IMR-90 (cell line): ENCODE measurements at regions not wholly inside any gene's neighbourhood (a gene's known extent, or its start where the extent isn't known, plus 50 kb on each side); places are given as distances from the start of the nearest gene placed in this dataset.

Experiments used
- ATAC-seq: fragments of 200-7000 bp; cut with Tn5 transposase; 2 replicates; pipeline ENCODE4 v1.9.1; 2020; ENCODE audit warnings: low read depth, mild to moderate bottlenecking, moderate library complexity
- BruUV-seq: library from RNA; stranded (reverse); fragments of 400-500 nt; replicated peaks from 2 replicates; lab custom pipeline; 2021; lab: Mats Ljungman, UMichigan
- CTCF ChIA-PET: fragments of 300-600 bp; formaldehyde crosslinking; extraction: SDS; loops from one replicate; lab custom pipeline; 2021; ENCODE audit warnings: antibody characterized with exemption; lab: Yijun Ruan, JAX
- POLR2A ChIA-PET: fragments of 300-600 bp; sonication (Branson Sonifier 250); formaldehyde crosslinking; loops from one replicate; lab custom pipeline; 2022; ENCODE audit warnings: antibody characterized with exemption; ENCODE audit not compliant: unreplicated experiment; lab: Charles Lee
- DNase-seq: peaks from one replicate; pipeline ENCODE4 v3.0.0; 2013
- H2AFZ ChIP-seq: replicated peaks from 2 replicates; pipeline ENCODE3; 2013; ENCODE audit warnings: low read length, mild to moderate bottlenecking; ENCODE audit not compliant: poor library complexity
- H2AK5ac ChIP-seq: 2 replicates; pipeline ENCODE4 v1.6.1; 2013; ENCODE audit warnings: low read depth, low read length, inconsistent platforms
- H2AK9ac ChIP-seq: replicated peaks from 2 replicates; pipeline ENCODE3; 2013; ENCODE audit warnings: mild to moderate bottlenecking, low read depth, low read length, moderate library complexity; ENCODE audit not compliant: poor library complexity
- H2BK120ac ChIP-seq: 2 replicates; pipeline ENCODE4 v1.6.1; 2013; ENCODE audit warnings: low read depth, low read length, inconsistent platforms
- H2BK15ac ChIP-seq: 3 replicates; pipeline ENCODE4 v1.6.1; 2013; ENCODE audit warnings: low read depth, low read length, inconsistent platforms
- H2BK20ac ChIP-seq: 2 replicates; pipeline ENCODE4 v1.6.1; 2013; ENCODE audit warnings: low read depth, mild to moderate bottlenecking, inconsistent platforms, low read length, moderate library complexity
- H2BK5ac ChIP-seq: 2 replicates; pipeline ENCODE4 v1.6.1; 2013; ENCODE audit warnings: mild to moderate bottlenecking, low read depth, low read length, inconsistent platforms; ENCODE audit not compliant: poor library complexity, severe bottlenecking
- H3K14ac ChIP-seq: replicated peaks from 2 replicates; pipeline ENCODE4 v1.6.1; 2013; ENCODE audit warnings: low read depth, low read length, inconsistent platforms
- H3K18ac ChIP-seq: 2 replicates; pipeline ENCODE4 v1.6.1; 2013; ENCODE audit warnings: low read depth, low read length, control low read depth
- H3K23ac ChIP-seq: 2 replicates; pipeline ENCODE4 v1.6.1; 2013; ENCODE audit warnings: low read depth, low read length, inconsistent platforms
- H3K27ac ChIP-seq: 2 replicates; pipeline ENCODE4 v1.5.1; 2013; ENCODE audit warnings: mild to moderate bottlenecking, control low read depth, low read length; ENCODE audit not compliant: insufficient read depth
- H3K27me3 ChIP-seq: 2 replicates; pipeline ENCODE4 v1.6.1; 2013; ENCODE audit warnings: low read length; ENCODE audit not compliant: control insufficient read depth, insufficient read depth
- H3K36me3 ChIP-seq: 2 replicates; pipeline ENCODE4 v1.6.1; 2013; ENCODE audit warnings: low read length, mixed read lengths; ENCODE audit not compliant: control insufficient read depth, insufficient read depth
- H3K4ac ChIP-seq: 2 replicates; pipeline ENCODE4 v1.6.1; 2013; ENCODE audit warnings: low read depth, low read length, inconsistent platforms
- H3K4me1 ChIP-seq: 2 replicates; pipeline ENCODE4 v1.6.1; 2013; ENCODE audit warnings: low read length, mixed read lengths; ENCODE audit not compliant: control insufficient read depth, insufficient read depth
- H3K4me2 ChIP-seq: 2 replicates; pipeline ENCODE4 v1.6.1; 2013; ENCODE audit warnings: low read depth, mild to moderate bottlenecking, control low read depth, low read length, moderate library complexity
- H3K4me3 ChIP-seq: 2 replicates; pipeline ENCODE4 v1.5.1; 2013; ENCODE audit warnings: low read depth, mild to moderate bottlenecking, control low read depth, low read length, moderate library complexity; ENCODE audit not compliant: insufficient read depth
- H3K56ac ChIP-seq: 2 replicates; pipeline ENCODE4 v1.6.1; 2013; ENCODE audit warnings: low read length, inconsistent platforms; ENCODE audit not compliant: insufficient read depth; ENCODE audit errors: extremely low read depth
- H3K79me1 ChIP-seq, 2 experiments: 2 replicates each; pipeline ENCODE4 v1.6.1; 2013; ENCODE audit warnings: low read length in 2 of 2, inconsistent platforms in 1 of 2, low read depth in 1 of 2
- H3K9ac ChIP-seq: 2 replicates; pipeline ENCODE4 v1.6.1; 2013; ENCODE audit warnings: low read depth, low read length, control low read depth
- H3K9me1 ChIP-seq: 2 replicates; pipeline ENCODE4 v1.6.1; 2013; ENCODE audit warnings: low read length, inconsistent platforms; ENCODE audit not compliant: insufficient read depth
- H3K9me3 ChIP-seq: 2 replicates; pipeline ENCODE4 v1.6.1; 2013; ENCODE audit warnings: low read length; ENCODE audit not compliant: control insufficient read depth, insufficient read depth
- H4K20me1 ChIP-seq: 2 replicates; pipeline ENCODE4 v1.6.1; 2013; ENCODE audit warnings: low read length, inconsistent platforms; ENCODE audit not compliant: insufficient read depth
- H4K5ac ChIP-seq: 2 replicates; pipeline ENCODE4 v1.6.1; 2013; ENCODE audit warnings: mild to moderate bottlenecking, low read depth, low read length, control low read depth
- H4K8ac ChIP-seq, 2 experiments: 2 replicates each; pipeline ENCODE4 v1.6.1; 2013; ENCODE audit warnings: low read depth in 2 of 2, low read length in 2 of 2, control low read depth in 1 of 2, inconsistent platforms in 1 of 2
- H4K91ac ChIP-seq: 2 replicates; pipeline ENCODE4 v1.6.1; 2013; ENCODE audit warnings: low read depth, low read length, inconsistent platforms; ENCODE audit not compliant: insufficient read depth
- BHLHE40 ChIP-seq: fragments of 150-350 bp; IDR thresholded peaks from 2 replicates; pipeline ENCODE4 v1.6.1; 2016; ENCODE audit warnings: mild to moderate bottlenecking, low read depth, low read length
- CEBPB ChIP-seq: IDR thresholded peaks from 2 replicates; pipeline ENCODE4 v1.6.1; 2012; ENCODE audit warnings: low read depth, low read length, improper control_type of control experiment
- CHD1 ChIP-seq: IDR thresholded peaks from 2 replicates; pipeline ENCODE4 v1.6.1; 2012; ENCODE audit warnings: low read depth, low read length, improper control_type of control experiment
- FOS ChIP-seq: fragments of 150-350 bp; IDR thresholded peaks from 2 replicates; pipeline ENCODE4 v1.6.1; 2016; ENCODE audit warnings: low read depth, low read length
- MAFK ChIP-seq: IDR thresholded peaks from 2 replicates; pipeline ENCODE4 v1.6.1; 2012; ENCODE audit warnings: low read depth, low read length, improper control_type of control experiment
- MAZ ChIP-seq: IDR thresholded peaks from 2 replicates; pipeline ENCODE4 v1.6.1; 2012; ENCODE audit warnings: low read depth, mild to moderate bottlenecking, low read length, improper control_type of control experiment, moderate library complexity, borderline replicate concordance
- MXI1 ChIP-seq: IDR thresholded peaks from 2 replicates; pipeline ENCODE4 v1.6.1; 2012; ENCODE audit warnings: low read depth, mild to moderate bottlenecking, low read length, moderate library complexity, borderline replicate concordance
- NFE2L2 ChIP-seq: fragments of 150-350 bp; IDR thresholded peaks from 2 replicates; pipeline ENCODE4 v1.6.1; 2016; ENCODE audit warnings: low read depth, mild to moderate bottlenecking, low read length
- POLR2A ChIP-seq: IDR thresholded peaks from 2 replicates; pipeline ENCODE4 v1.6.1; 2012; ENCODE audit warnings: mild to moderate bottlenecking, low read depth, low read length
- RAD21 ChIP-seq: IDR thresholded peaks from 2 replicates; pipeline ENCODE4 v1.6.1; 2012; ENCODE audit warnings: low read length, improper control_type of control experiment
- RCOR1 ChIP-seq: IDR thresholded peaks from 2 replicates; pipeline ENCODE4 v1.6.1; 2012; ENCODE audit warnings: mild to moderate bottlenecking, low read length, improper control_type of control experiment; ENCODE audit not compliant: insufficient replicate concordance
- RFX5 ChIP-seq: IDR thresholded peaks from 2 replicates; pipeline ENCODE4 v1.8.0; 2012; ENCODE audit warnings: low read depth, mild to moderate bottlenecking, low read length, moderate library complexity
- SMC3 ChIP-seq: fragments of 150-350 bp; IDR thresholded peaks from 2 replicates; pipeline ENCODE4 v1.6.1; 2016; ENCODE audit warnings: low read depth, mild to moderate bottlenecking, antibody characterized with exemption, low read length, moderate library complexity
- USF2 ChIP-seq: fragments of 150-350 bp; IDR thresholded peaks from 2 replicates; pipeline ENCODE4 v1.6.1; 2017; ENCODE audit warnings: mild to moderate bottlenecking, antibody characterized with exemption, low read length, low read depth
- WGBS, 2 experiments: methylation state at CpG; one replicate each; pipeline versions ENCODE4 v1.1.5 to v1.1.7; 2013; ENCODE audit warnings: missing lambda C conversion rate in 2 of 2; ENCODE audit not compliant: insufficient read length in 1 of 2; ENCODE audit errors: extremely low coverage in 2 of 2; 5-methylcytosine and 5-hydroxymethylcytosine counted together
- dilution Hi-C: fragments of 300-500 bp; cut with HindIII; formaldehyde crosslinking; loops from one replicate; pipeline ENCODE4 v1.14.3; 2018; ENCODE audit warnings: low sequenced_read_pairs; ENCODE audit not compliant: unreplicated experiment
- in situ Hi-C: fragments of 300-500 bp; cut with MboI; formaldehyde crosslinking; loops from 3 replicates; pipeline ENCODE4 v1.14.3; 2019; ENCODE audit warnings: low sequenced_read_pairs, inconsistent platforms, mixed read lengths
- intact Hi-C: fragments of 100-400 bp; cut with micrococcal nuclease; formaldehyde crosslinking; loops from 2 replicates; pipeline ENCODE4 v1.10.0; 2022
- TF ChIP-seq, protein P1 (sequence below): conservative IDR thresholded peaks from 2 replicates; pipeline ENCODE4 v1.5.1; 2012; ENCODE audit warnings: mild to moderate bottlenecking, low read depth, low read length, improper control_type of control experiment
- TF ChIP-seq, protein P2 (sequence below): fragments of 150-350 bp; IDR thresholded peaks from 2 replicates; pipeline ENCODE4 v1.6.1; 2016; ENCODE audit warnings: low read depth, mild to moderate bottlenecking, low read length, moderate library complexity, borderline replicate concordance

DNA sequence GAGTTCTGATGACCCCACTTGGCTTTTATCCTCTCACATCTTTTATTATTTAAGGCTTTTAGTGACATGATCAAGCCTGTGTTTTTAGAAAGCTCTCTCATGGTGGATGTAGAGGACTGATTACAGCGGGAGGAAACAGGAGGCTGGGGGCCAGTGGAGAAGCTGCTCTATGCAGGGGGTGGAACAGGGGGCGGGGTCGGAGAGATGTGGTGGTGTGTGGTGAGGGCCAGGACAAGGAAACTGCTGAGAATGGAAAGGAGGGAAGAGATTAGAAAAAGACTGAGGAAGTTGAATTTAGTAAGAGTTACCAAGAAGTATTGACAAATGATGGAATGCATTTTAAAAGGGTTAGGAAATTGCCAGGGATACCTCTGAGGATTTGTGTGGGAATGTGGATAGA, 292.2 kb downstream of the ZIC3 start:
- H4K5ac ChIP-seq = no peak overlapping the region
- in situ Hi-C loops = no loop called here
- ATAC-seq (no peak), DNase-seq (no peak)
- TF ChIP-seq CHD1 (no peak), MXI1 (no peak), POLR2A (no peak), NFE2L2 (no peak), SMC3 (no peak), MAZ (no peak), RCOR1 (no peak), RAD21 (no peak), RFX5 (no peak), CEBPB (no peak), USF2 (no peak), MAFK (no peak), FOS (no peak), BHLHE40 (no peak)
- TF ChIP-seq, protein P1, sequence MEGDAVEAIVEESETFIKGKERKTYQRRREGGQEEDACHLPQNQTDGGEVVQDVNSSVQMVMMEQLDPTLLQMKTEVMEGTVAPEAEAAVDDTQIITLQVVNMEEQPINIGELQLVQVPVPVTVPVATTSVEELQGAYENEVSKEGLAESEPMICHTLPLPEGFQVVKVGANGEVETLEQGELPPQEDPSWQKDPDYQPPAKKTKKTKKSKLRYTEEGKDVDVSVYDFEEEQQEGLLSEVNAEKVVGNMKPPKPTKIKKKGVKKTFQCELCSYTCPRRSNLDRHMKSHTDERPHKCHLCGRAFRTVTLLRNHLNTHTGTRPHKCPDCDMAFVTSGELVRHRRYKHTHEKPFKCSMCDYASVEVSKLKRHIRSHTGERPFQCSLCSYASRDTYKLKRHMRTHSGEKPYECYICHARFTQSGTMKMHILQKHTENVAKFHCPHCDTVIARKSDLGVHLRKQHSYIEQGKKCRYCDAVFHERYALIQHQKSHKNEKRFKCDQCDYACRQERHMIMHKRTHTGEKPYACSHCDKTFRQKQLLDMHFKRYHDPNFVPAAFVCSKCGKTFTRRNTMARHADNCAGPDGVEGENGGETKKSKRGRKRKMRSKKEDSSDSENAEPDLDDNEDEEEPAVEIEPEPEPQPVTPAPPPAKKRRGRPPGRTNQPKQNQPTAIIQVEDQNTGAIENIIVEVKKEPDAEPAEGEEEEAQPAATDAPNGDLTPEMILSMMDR = no peak
- TF ChIP-seq, protein P2, sequence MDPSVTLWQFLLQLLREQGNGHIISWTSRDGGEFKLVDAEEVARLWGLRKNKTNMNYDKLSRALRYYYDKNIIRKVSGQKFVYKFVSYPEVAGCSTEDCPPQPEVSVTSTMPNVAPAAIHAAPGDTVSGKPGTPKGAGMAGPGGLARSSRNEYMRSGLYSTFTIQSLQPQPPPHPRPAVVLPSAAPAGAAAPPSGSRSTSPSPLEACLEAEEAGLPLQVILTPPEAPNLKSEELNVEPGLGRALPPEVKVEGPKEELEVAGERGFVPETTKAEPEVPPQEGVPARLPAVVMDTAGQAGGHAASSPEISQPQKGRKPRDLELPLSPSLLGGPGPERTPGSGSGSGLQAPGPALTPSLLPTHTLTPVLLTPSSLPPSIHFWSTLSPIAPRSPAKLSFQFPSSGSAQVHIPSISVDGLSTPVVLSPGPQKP = no peak
- dilution Hi-C loops = no loop called here
- H3K4me2 ChIP-seq = no peak overlapping the region
- WGBS, 2 experiments = no CpG with 5 or more reads among the region's 3 CpGs
- no peaks in the 10 kb centered on the region for H3K27me3 ChIP-seq
- H2BK120ac ChIP-seq = no peak overlapping the region
- H3K9me3 ChIP-seq = no peaks in the 10 kb centered on the region
- H2BK15ac ChIP-seq = no peak overlapping the region
- H4K8ac ChIP-seq = no peak overlapping the region
- no peak overlapping the region for H3K9ac ChIP-seq
- H4K91ac ChIP-seq = no peak overlapping the region
- no peak overlapping the region for H3K4me3 ChIP-seq
- H2BK20ac ChIP-seq = no peak overlapping the region
- no peak overlapping the region for H3K14ac ChIP-seq
- BruUV-seq = no TSS peak
- H2BK5ac ChIP-seq = no peak overlapping the region
- H3K27ac ChIP-seq = no peak overlapping the region
- no peaks in the 10 kb centered on the region for H3K4me1 ChIP-seq
- no peaks in the 10 kb centered on the region for H3K79me1 ChIP-seq
- H4K20me1 ChIP-seq = no peaks in the 10 kb centered on the region
- H2AFZ ChIP-seq = no peak overlapping the region
- no peaks in the 10 kb centered on the region for H3K9me1 ChIP-seq
- H3K4ac ChIP-seq = no peak overlapping the region
- H3K18ac ChIP-seq = no peak overlapping the region
- no peak overlapping the region for H3K56ac ChIP-seq
- CTCF ChIA-PET = no interaction called here
- no peak overlapping the region for H2AK5ac ChIP-seq
- POLR2A ChIA-PET = no interaction called here
- no peak overlapping the region for H2AK9ac ChIP-seq
- intact Hi-C loops = no loop called here
- no peak overlapping the region for H3K23ac ChIP-seq
- H3K36me3 ChIP-seq = no peaks in the 10 kb centered on the region
